Stomach (tissue), 4 donors: ENCODE measurements at regions not wholly inside any gene's neighbourhood (a gene's known extent, or its start where the extent isn't known, plus 50 kb on each side); places are given as distances from the start of the nearest gene placed in this dataset.

Experiments used
- CTCF ChIP-seq, 7 experiments: fragments of 450-650 bp in 4 of 7; fragments of 200-600 bp in 3 of 7; sonication (generic) in 3 of 7; IDR thresholded peaks; one replicate each; pipeline ENCODE4 v1.5.1; 2016 to 2019; ENCODE audit warnings: antibody characterized with exemption in 7 of 7, control low read depth in 2 of 7, mild to moderate bottlenecking in 1 of 7
- POLR2A ChIP-seq, 4 donors: fragments of 450-650 bp; IDR thresholded peaks; one replicate each; pipeline ENCODE4 v1.6.1; 2016; ENCODE audit warnings: antibody characterized with exemption in 4 of 4, control low read depth in 2 of 4, mild to moderate bottlenecking in 1 of 4, moderate library complexity in 1 of 4

GRCh38 chr4:160894809-160895208, 1269.0 kb downstream of the FSTL5 start:
- TF ChIP-seq CTCF (IDR thresholded peaks at IDR 0.05) = no peak
- no peak for TF ChIP-seq POLR2A (IDR thresholded peaks at IDR 0.05)
